ENCODE measurements at regions not wholly inside any gene's neighbourhood (a gene's known extent, or its start where the extent isn't known, plus 50 kb on each side); places are given as distances from the start of the nearest gene placed in this dataset.
"Not testable (repeated sequence)": the region's sequence is repeated elsewhere in the genome, so short reads cannot be mapped to it uniquely, and the experiment has no call there.

- no peaks in the 10 kb centered on the region for H4K20me1 ChIP-seq (ENCODE audit: control insufficient read depth, extremely low read depth, insufficient read depth, low read length)
- DNase-seq (ENCODE audit: low read depth in 2 of 2): no peak
- H3K27me3 ChIP-seq (ENCODE audit: control insufficient read depth, insufficient read depth, low read length): no peaks in the 10 kb centered on the region
- no peak overlapping the region for H2AFZ ChIP-seq (ENCODE audit: low read length)
- no peaks in the 10 kb centered on the region for H3K9me3 ChIP-seq (ENCODE audit: control insufficient read depth, insufficient read depth, low read depth, low read length)
- H3K27ac ChIP-seq (ENCODE audit: insufficient read depth, low read length): no peak overlapping the region
- H3K4me3 ChIP-seq (replicated peaks in 1 of 4; ENCODE audit: control extremely low read depth in 1 of 4, insufficient read depth in 1 of 4, low read depth in 3 of 4, low read length in 4 of 4): no peak overlapping the region
- H3K79me2 ChIP-seq (ENCODE audit: control insufficient read depth, insufficient read depth, low read length): no peaks in the 10 kb centered on the region
- no peak overlapping the region for H3K9ac ChIP-seq (ENCODE audit: insufficient read depth, low read length)
- H3K4me2 ChIP-seq (ENCODE audit: extremely low read depth, insufficient read depth, low read length): no peak overlapping the region
- no peaks in the 10 kb centered on the region for H3K36me3 ChIP-seq (ENCODE audit: control insufficient read depth, insufficient read depth, low read length)
- H3K4me1 ChIP-seq (ENCODE audit: control insufficient read depth, extremely low read depth, insufficient read depth, low read length): no peaks in the 10 kb centered on the region
- TF ChIP-seq, protein P1, sequence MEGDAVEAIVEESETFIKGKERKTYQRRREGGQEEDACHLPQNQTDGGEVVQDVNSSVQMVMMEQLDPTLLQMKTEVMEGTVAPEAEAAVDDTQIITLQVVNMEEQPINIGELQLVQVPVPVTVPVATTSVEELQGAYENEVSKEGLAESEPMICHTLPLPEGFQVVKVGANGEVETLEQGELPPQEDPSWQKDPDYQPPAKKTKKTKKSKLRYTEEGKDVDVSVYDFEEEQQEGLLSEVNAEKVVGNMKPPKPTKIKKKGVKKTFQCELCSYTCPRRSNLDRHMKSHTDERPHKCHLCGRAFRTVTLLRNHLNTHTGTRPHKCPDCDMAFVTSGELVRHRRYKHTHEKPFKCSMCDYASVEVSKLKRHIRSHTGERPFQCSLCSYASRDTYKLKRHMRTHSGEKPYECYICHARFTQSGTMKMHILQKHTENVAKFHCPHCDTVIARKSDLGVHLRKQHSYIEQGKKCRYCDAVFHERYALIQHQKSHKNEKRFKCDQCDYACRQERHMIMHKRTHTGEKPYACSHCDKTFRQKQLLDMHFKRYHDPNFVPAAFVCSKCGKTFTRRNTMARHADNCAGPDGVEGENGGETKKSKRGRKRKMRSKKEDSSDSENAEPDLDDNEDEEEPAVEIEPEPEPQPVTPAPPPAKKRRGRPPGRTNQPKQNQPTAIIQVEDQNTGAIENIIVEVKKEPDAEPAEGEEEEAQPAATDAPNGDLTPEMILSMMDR (conservative IDR thresholded peaks at IDR 0.05 in 1 of 2, IDR thresholded peaks at IDR 0.05 in 1 of 2; ENCODE audit: low read depth in 1 of 2, low read length in 2 of 2): no peak
- no peak for TF ChIP-seq EZH2 (IDR thresholded peaks at IDR 0.05; ENCODE audit: low read length, missing control alignments)
These were observed 1160.2 kb downstream of the EPHA7 start for GRCh38 chr6:92259171-92259570.

DNA sequence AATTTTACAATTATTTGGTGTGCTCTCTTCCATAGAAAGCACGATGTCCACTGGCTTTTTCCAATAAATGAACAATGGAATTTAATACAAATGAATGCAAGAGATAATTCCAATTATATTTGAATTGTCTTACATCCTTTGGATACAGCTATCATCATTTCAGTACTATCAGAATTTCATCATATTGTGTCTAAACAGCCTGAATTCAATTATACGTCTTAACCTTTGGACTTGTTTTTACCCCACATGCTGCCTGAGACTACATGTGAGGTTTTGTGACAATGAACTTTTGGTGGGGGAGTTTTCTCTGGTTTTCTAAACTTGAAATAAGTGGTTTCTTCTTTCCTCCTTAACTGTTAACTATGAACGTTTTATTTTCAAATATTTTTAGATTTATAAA, 1176.0 kb downstream of the EPHA7 start:
- H2AFZ ChIP-seq (ENCODE audit: low read length): no peak overlapping the region
- no peaks in the 10 kb centered on the region for H4K20me1 ChIP-seq (ENCODE audit: control insufficient read depth, extremely low read depth, insufficient read depth, low read length)
- no peak for DNase-seq (ENCODE audit: low read depth in 2 of 2)
- H3K4me2 ChIP-seq (ENCODE audit: extremely low read depth, insufficient read depth, low read length): no peak overlapping the region
- no peaks in the 10 kb centered on the region for H3K9me3 ChIP-seq (ENCODE audit: control insufficient read depth, insufficient read depth, low read depth, low read length)
- H3K4me1 ChIP-seq (ENCODE audit: control insufficient read depth, extremely low read depth, insufficient read depth, low read length): no peaks in the 10 kb centered on the region
- no peak overlapping the region for H3K9ac ChIP-seq (ENCODE audit: insufficient read depth, low read length)
- TF ChIP-seq, protein P1 (conservative IDR thresholded peaks at IDR 0.05 in 1 of 2, IDR thresholded peaks at IDR 0.05 in 1 of 2; ENCODE audit: low read depth in 1 of 2, low read length in 2 of 2): no peak
- TF ChIP-seq EZH2 (IDR thresholded peaks at IDR 0.05; ENCODE audit: low read length, missing control alignments): no peak
- H3K4me3 ChIP-seq (replicated peaks in 1 of 4; ENCODE audit: control extremely low read depth in 1 of 4, insufficient read depth in 1 of 4, low read depth in 3 of 4, low read length in 4 of 4): no peak overlapping the region
- no peaks in the 10 kb centered on the region for H3K36me3 ChIP-seq (ENCODE audit: control insufficient read depth, insufficient read depth, low read length)
- no peaks in the 10 kb centered on the region for H3K79me2 ChIP-seq (ENCODE audit: control insufficient read depth, insufficient read depth, low read length)
- H3K27me3 ChIP-seq (ENCODE audit: control insufficient read depth, insufficient read depth, low read length): no peaks in the 10 kb centered on the region
- H3K27ac ChIP-seq (ENCODE audit: insufficient read depth, low read length): no peak overlapping the region

DNA sequence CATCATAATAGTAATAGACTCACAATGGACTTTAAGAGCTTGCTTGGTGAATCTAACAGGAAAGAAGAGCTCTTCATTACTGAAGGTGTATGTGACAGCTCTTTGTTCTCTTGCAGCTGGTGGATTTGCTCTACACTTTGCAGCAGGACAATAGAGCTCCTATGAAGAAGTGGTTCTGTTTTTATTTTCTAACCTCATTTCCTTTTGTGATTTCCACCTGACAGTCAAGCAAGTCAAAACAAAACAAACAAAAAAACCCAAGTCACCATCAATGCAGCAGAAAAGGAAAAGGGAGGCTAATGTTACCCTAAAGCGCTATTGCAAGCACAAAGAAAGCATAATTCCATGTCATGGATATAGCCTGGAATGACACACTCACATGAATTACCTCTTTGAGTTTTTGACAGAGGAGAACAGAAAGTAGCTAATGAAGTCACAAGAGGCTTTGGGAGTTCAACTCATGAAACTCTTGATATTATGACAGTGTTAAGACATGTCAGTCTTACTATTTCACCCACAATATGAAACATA, 1188.1 kb downstream of the EPHA7 start:
- Histone ChIP-seq H3K27me3 (ENCODE audit: control insufficient read depth, insufficient read depth, low read length) (no peaks in the 10 kb centered on the region), H3K4me2 (ENCODE audit: extremely low read depth, insufficient read depth, low read length) (no peak overlapping the region), H3K4me3 (replicated peaks in 1 of 4; ENCODE audit: control extremely low read depth in 1 of 4, insufficient read depth in 1 of 4, low read depth in 3 of 4, low read length in 4 of 4) (no peak overlapping the region), H3K79me2 (ENCODE audit: control insufficient read depth, insufficient read depth, low read length) (no peaks in the 10 kb centered on the region), H3K27ac (ENCODE audit: insufficient read depth, low read length) (no peak overlapping the region), H3K36me3 (ENCODE audit: control insufficient read depth, insufficient read depth, low read length) (no peaks in the 10 kb centered on the region), H3K9ac (ENCODE audit: insufficient read depth, low read length) (no peak overlapping the region), H3K4me1 (ENCODE audit: control insufficient read depth, extremely low read depth, insufficient read depth, low read length) (no peaks in the 10 kb centered on the region), H3K9me3 (ENCODE audit: control insufficient read depth, insufficient read depth, low read depth, low read length) (no peaks in the 10 kb centered on the region), H4K20me1 (ENCODE audit: control insufficient read depth, extremely low read depth, insufficient read depth, low read length) (no peaks in the 10 kb centered on the region), H2AFZ (ENCODE audit: low read length) (no peak overlapping the region)
- no peak for TF ChIP-seq EZH2 (IDR thresholded peaks at IDR 0.05; ENCODE audit: low read length, missing control alignments)
- TF ChIP-seq, protein P1 (conservative IDR thresholded peaks at IDR 0.05 in 1 of 2, IDR thresholded peaks at IDR 0.05 in 1 of 2; ENCODE audit: low read depth in 1 of 2, low read length in 2 of 2): no peak
- DNase-seq (ENCODE audit: low read depth in 2 of 2): no peak

- not testable (repeated sequence) for H3K9ac ChIP-seq (ENCODE audit: insufficient read depth, low read length); H4K20me1 ChIP-seq (ENCODE audit: control insufficient read depth, extremely low read depth, insufficient read depth, low read length); H3K4me3 ChIP-seq (replicated peaks in 1 of 4; ENCODE audit: control extremely low read depth in 1 of 4, insufficient read depth in 1 of 4, low read depth in 3 of 4, low read length in 4 of 4); DNase-seq (ENCODE audit: low read depth in 2 of 2); H3K79me2 ChIP-seq (ENCODE audit: control insufficient read depth, insufficient read depth, low read length); H3K4me1 ChIP-seq (ENCODE audit: control insufficient read depth, extremely low read depth, insufficient read depth, low read length); H3K27me3 ChIP-seq (ENCODE audit: control insufficient read depth, insufficient read depth, low read length); H3K9me3 ChIP-seq (ENCODE audit: control insufficient read depth, insufficient read depth, low read depth, low read length); H3K4me2 ChIP-seq (ENCODE audit: extremely low read depth, insufficient read depth, low read length); H2AFZ ChIP-seq (ENCODE audit: low read length); H3K36me3 ChIP-seq (ENCODE audit: control insufficient read depth, insufficient read depth, low read length); H3K27ac ChIP-seq (ENCODE audit: insufficient read depth, low read length)
These were observed 1199.4 kb downstream of the EPHA7 start for GRCh38 chr6:92219987-92220386.

Data from fibroblast of lung (primary cell).